Adipocyte (in vitro differentiated cells): ENCODE measurements at regions not wholly inside any gene's neighbourhood (a gene's known extent, or its start where the extent isn't known, plus 50 kb on each side); places are given as distances from the start of the nearest gene placed in this dataset.

Experiments used
- DNase-seq: peaks from one replicate; pipeline ENCODE4 v3.0.0-alpha.2; 2015; ENCODE audit warnings: low read depth
- H3K27me3 ChIP-seq: replicated peaks from 2 replicates; pipeline ENCODE4 v1.7.0; 2013; ENCODE audit warnings: mild to moderate bottlenecking, low read length, moderate library complexity; ENCODE audit not compliant: control insufficient read depth, insufficient read depth
- H3K36me3 ChIP-seq: 2 replicates; pipeline ENCODE4 v1.7.0; 2013; ENCODE audit warnings: low read length, mild to moderate bottlenecking, moderate library complexity; ENCODE audit not compliant: control insufficient read depth, insufficient read depth, severe bottlenecking
- H3K4me1 ChIP-seq: 2 replicates; pipeline ENCODE4 v1.7.0; 2013; ENCODE audit warnings: mild to moderate bottlenecking, low read length, moderate library complexity; ENCODE audit not compliant: control insufficient read depth, insufficient read depth
- H3K4me3 ChIP-seq: 2 replicates; pipeline ENCODE4 v1.7.0; 2013; ENCODE audit warnings: mild to moderate bottlenecking, low read length, moderate library complexity
- H3K9ac ChIP-seq: 2 replicates; pipeline ENCODE4 v1.7.0; 2013; ENCODE audit warnings: mild to moderate bottlenecking, low read length, moderate library complexity
- H3K9me3 ChIP-seq: 2 replicates; pipeline ENCODE4 v1.7.0; 2013; ENCODE audit warnings: mild to moderate bottlenecking, low read length, moderate library complexity; ENCODE audit not compliant: control insufficient read depth

DNA sequence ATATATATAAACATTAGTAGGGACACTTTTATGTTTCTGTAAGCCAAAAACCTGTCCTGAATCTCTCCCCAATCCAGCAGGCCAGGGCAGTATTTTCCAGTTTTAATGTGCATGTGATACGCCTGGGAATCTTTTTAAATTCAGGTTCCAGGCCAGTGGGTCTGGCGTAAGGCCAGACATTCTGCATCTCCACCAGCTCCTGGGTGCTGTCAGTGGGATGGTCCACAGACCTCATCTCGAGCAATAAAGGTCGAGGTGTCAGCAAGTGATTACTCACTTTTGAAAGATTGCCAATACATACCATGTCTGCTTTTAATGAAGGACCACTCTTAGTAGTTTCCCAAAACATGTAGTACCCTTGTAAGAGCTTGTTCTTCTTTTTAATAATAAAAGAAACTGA lies 189.9 kb upstream of the SH3BP4 start:
- H3K27me3 ChIP-seq, result no peaks in the 10 kb centered on the region
- H3K36me3 ChIP-seq, result no peaks in the 10 kb centered on the region
- H3K9ac ChIP-seq, result no peak overlapping the region
- H3K4me3 ChIP-seq, result no peak overlapping the region
- H3K9me3 ChIP-seq, result peaks cover 23% of the 10 kb centered on the region
- H3K4me1 ChIP-seq, result peaks cover 14% of the 10 kb centered on the region
- no peak for DNase-seq

DNA sequence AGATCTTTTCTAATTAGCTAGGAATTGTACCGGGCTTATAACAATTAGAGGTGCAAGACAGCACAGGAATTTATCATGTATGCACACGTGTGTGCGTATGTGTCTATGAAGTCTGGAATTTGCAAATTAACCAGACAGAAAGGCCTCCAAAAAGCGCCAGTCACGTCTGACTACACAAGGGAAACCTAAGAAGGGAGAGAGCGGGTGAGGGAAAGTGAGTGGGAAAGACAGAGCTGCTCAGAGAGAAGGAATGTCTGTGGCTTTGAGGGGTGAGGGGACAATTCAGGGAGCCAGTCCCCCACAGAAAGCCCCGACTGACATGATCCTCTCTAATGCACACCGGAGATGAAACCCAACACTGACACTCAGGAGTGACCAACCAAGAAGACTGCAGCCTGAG lies 197.7 kb upstream of the SH3BP4 start:
- peaks cover 4% of the 10 kb centered on the region for H3K4me1 ChIP-seq
- no peak for DNase-seq
- H3K36me3 ChIP-seq, result no peaks in the 10 kb centered on the region

DNA sequence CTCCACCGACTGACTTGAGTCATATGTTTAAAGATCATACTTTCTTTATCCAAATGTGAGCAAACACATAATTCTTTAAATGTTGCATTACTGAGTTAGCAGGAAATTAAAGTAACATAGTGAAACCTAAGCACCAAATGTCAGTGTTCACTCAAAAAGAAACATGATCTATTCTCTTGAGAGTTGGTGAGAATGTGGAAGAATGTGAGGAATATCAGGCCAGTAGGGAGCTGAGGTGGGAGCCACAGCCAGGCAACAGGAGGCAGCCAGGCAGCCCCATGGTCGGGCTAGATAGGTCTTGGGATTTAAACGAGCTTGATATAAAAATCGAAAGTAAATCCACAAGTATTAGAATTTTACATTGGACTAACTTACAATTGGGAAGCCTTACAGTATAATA lies 198.1 kb upstream of the SH3BP4 start:
- no peaks in the 10 kb centered on the region for H3K27me3 ChIP-seq
- H3K4me3 ChIP-seq, result no peak overlapping the region
- H3K36me3 ChIP-seq, result no peaks in the 10 kb centered on the region
- H3K9ac ChIP-seq, result no peak overlapping the region
- peak; percentile 17 for DNase-seq
- H3K9me3 ChIP-seq, result no peaks in the 10 kb centered on the region
- H3K4me1 ChIP-seq, result peaks cover 4% of the 10 kb centered on the region

More for the DNA sequence above, 197.7 kb upstream of the SH3BP4 start:
- no peaks in the 10 kb centered on the region for H3K9me3 ChIP-seq
- no peak overlapping the region for H3K9ac ChIP-seq
- no peak overlapping the region for H3K4me3 ChIP-seq
- no peaks in the 10 kb centered on the region for H3K27me3 ChIP-seq

DNA sequence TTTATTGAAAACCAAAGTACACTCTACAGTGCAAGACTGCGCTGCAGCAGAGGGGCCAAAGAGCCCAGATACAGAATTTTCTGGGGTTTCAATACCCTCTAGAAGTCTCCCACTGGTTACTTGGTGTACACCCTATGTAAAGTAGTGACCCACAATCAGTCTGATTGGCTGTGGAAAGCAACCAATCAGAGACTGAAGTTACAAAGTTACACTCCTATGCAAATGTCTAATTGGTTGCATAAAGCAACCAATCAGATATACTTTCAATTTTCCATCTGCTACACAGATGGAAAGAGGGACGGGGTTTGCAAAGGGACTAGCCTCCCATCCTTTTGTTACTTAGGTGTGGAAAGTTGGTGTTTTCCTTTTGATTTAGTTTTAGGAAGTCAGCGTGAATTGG lies 198.9 kb upstream of the SH3BP4 start:
- no peak for DNase-seq
- H3K36me3 ChIP-seq, result no peaks in the 10 kb centered on the region
- H3K27me3 ChIP-seq, result no peaks in the 10 kb centered on the region
- H3K9me3 ChIP-seq, result no peaks in the 10 kb centered on the region
- no peak overlapping the region for H3K9ac ChIP-seq
- H3K4me3 ChIP-seq, result no peak overlapping the region
- peaks cover 11% of the 10 kb centered on the region for H3K4me1 ChIP-seq

DNA sequence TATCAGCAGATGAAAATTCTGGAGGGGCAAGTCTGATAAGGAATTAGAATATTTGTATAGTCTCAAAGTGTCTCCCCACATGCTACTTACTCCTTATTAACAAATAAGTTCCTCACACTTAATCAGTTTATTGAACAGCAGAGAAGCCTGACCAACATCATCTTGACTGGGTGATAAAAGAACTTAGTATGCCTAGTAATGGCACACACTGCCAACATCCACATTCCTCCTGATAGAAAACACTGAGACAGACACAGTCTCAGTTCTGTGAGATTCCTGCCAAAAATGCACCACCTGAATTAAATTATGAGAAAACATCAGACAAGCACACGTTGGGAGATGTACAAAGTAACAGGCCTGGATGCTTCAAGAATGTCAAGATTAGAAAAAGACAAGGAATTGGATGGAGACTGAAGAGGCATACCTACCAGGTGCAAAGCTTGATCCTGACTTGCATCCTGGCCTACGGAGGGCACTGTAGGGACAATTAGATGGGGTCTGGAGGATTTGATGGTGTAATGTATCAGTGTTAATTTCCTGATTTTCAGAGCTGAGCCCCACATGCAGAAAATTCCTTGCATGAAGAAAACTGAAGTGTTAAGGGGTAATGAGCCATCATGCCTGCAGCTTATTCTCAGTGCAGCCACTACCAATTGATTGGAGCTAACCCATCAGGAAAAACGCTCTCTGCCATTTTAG lies 200.4 kb upstream of the SH3BP4 start:
- H3K9me3 ChIP-seq, result no peaks in the 10 kb centered on the region

DNA sequence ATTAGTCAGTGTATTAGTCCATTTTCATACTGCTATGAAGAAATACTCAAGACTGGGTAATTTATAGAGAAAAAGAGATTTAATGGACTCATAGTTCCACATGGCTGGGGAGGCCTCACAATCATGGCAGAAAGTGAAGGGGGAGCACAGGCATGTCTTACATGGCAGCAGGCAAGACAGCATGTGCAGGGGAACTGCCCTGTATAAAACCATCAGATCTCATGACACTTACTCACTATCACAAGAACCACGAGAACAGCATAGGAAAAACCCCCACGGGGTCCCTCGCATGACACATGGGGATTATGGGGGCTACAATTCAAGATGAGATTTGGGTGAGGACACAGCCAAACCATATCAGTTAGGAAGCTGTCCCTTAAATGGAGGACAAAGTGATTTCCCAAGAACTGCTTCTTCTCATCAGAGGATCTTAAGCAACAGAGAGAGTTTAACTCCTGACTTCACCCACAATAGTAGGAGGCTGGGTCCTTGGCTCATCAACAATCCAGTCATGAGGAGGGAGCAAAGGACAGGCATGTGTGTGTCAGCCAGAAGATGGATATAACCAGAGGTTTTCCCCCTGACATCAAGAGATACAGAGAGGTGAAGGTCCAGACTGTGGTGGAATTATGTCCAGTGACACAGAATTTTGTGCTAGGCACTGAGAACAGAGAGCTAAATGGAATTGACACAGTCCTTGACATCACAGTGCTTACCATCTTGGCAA lies 203.8 kb upstream of the SH3BP4 start:
- Histone ChIP-seq H3K27me3 (no peaks in the 10 kb centered on the region), H3K4me1 (peaks cover 23% of the 10 kb centered on the region), H3K9me3 (no peaks in the 10 kb centered on the region), H3K4me3 (peak overlapping the region; percentile 8), H3K9ac (peak overlapping the region; percentile 28), H3K36me3 (no peaks in the 10 kb centered on the region)
- no peak for DNase-seq

More for the DNA sequence above, 200.4 kb upstream of the SH3BP4 start:
- no peak for DNase-seq
- peaks cover 26% of the 10 kb centered on the region for H3K4me1 ChIP-seq
- no peak overlapping the region for H3K9ac ChIP-seq
- no peak overlapping the region for H3K4me3 ChIP-seq
- H3K27me3 ChIP-seq, result no peaks in the 10 kb centered on the region
- H3K36me3 ChIP-seq, result no peaks in the 10 kb centered on the region

DNA sequence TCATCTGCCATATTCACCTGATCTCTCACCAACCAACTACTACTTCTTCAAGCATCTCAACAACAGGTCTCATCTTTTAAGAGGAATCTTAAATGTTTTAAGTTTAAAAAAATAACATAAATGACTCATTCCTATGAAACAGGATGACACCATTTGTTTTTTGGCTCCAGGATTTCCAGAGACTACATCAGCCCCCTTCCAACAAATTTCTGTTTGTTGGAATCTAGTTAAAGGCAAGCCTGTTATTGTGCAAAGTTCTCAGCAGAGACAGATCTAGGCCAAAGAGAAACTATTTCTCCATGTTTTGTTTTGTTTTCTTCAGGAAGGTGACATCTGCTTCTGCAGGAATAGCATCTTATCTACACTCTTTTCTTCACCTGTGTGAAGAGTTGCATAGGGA lies 204.8 kb upstream of the SH3BP4 start:
- peaks cover 23% of the 10 kb centered on the region for H3K4me1 ChIP-seq
- no peaks in the 10 kb centered on the region for H3K36me3 ChIP-seq
- H3K9ac ChIP-seq, result peak overlapping the region; percentile 28
- peak; percentile 17 for DNase-seq
- no peaks in the 10 kb centered on the region for H3K27me3 ChIP-seq
- peak overlapping the region; percentile 8 for H3K4me3 ChIP-seq
- H3K9me3 ChIP-seq, result peaks cover 5% of the 10 kb centered on the region

DNA sequence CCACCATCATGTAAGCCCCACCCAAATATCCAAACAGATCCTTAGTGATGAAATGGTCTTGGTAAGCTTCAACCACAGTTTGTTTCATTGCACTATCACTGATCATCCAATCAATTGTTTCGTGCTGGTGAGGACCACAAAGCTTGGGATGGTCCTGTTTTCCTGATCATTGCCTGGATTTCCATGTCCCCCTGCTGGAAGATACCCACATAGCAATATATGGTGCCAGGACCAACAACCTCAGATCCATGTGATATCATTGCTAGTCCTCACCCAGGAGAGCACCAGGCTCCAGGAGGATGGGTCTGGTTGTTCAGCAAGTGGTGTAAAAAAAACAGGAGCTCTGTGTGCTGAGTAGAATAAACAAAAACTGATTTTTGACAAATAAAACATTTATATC lies 206.5 kb upstream of the SH3BP4 start:
- Histone ChIP-seq H3K36me3 (no peaks in the 10 kb centered on the region), H3K9ac (no peak overlapping the region), H3K4me3 (no peak overlapping the region), H3K27me3 (no peaks in the 10 kb centered on the region), H3K4me1 (peaks cover 23% of the 10 kb centered on the region), H3K9me3 (peaks cover 11% of the 10 kb centered on the region)
- DNase-seq, result no peak

DNA sequence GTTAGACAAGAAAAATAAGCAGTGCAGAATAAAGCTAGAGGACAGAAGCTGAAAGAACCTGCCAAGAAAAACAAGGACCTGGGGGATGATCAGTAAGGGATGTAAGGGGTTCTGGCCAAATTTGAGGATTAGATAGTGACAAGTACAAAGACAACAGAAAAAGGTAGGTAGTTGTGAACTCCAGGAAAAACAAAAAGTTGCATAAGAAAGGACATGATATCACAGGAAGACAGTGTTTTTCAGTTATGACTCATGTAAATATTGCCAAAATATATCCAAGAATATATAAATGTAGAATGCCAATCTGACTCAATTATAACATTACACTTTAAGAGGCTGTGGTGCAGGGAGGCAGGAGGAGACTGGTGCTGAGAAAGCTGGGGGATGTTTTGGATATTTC lies 209.8 kb upstream of the SH3BP4 start:
- no peak for DNase-seq
- Histone ChIP-seq H3K4me3 (no peak overlapping the region), H3K9me3 (peaks cover 11% of the 10 kb centered on the region), H3K9ac (no peak overlapping the region), H3K4me1 (peaks cover 7% of the 10 kb centered on the region), H3K36me3 (no peaks in the 10 kb centered on the region), H3K27me3 (no peaks in the 10 kb centered on the region)

DNA sequence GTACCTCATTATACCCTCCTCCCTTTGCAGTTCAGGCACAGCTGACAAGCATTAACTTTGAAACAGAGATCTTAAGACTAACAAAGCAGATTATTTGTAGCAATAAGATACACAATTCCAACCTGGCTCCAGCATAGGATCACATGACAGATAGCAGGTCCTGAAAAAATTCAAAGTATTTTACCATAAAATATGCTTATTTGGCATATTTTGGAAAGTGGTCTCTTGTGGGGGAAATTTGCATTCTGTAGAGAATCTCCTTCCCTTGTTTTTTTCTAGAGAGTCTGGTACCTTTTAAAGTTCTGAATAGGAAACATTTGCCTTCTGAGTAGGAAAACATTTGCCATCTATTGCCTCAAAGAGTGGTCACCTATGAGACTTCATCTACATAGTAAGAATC lies 212.8 kb upstream of the SH3BP4 start:
- no peak for DNase-seq
- Histone ChIP-seq H3K9ac (no peak overlapping the region), H3K4me3 (no peak overlapping the region), H3K27me3 (no peaks in the 10 kb centered on the region), H3K36me3 (no peaks in the 10 kb centered on the region), H3K4me1 (no peaks in the 10 kb centered on the region), H3K9me3 (peaks cover 23% of the 10 kb centered on the region)

DNA sequence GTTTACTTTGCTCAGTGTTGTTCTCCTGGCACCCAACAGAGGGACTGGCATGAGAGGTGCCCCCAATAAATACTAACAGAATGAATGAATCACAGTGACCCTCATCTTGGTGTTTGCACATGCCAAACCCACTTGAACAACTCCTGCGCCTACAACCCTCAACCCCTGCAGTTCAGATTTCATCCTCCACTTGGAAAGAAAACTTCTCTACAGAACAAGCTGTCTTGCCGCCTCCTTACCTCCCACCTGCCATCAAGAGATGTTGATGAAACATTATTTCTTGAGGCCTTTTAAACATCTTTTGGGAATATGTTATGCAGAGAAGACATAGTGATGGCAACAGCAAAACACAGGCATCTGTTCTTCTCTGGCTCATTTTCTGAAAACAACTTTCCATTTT lies 216.0 kb upstream of the SH3BP4 start:
- no peaks in the 10 kb centered on the region for H3K36me3 ChIP-seq
- no peak overlapping the region for H3K4me3 ChIP-seq
- H3K9me3 ChIP-seq, result peaks cover 12% of the 10 kb centered on the region
- H3K4me1 ChIP-seq, result no peaks in the 10 kb centered on the region
- no peak overlapping the region for H3K9ac ChIP-seq
- no peak for DNase-seq
- no peaks in the 10 kb centered on the region for H3K27me3 ChIP-seq
